Mammary epithelial cell (primary cell): ENCODE measurements at regions not wholly inside any gene's neighbourhood (a gene's known extent, or its start where the extent isn't known, plus 50 kb on each side); places are given as distances from the start of the nearest gene placed in this dataset.

Experiments
- CTCF ChIP-seq, 2 donors: IDR thresholded peaks in 1 of 2; conservative IDR thresholded peaks in 1 of 2; 2 replicates each; pipeline ENCODE4 v1.5.1; 2011 to 2012; ENCODE audit warnings: inconsistent platforms in 2 of 2, low read length in 2 of 2, mild to moderate bottlenecking in 2 of 2, control low read depth in 1 of 2, low read depth in 1 of 2; ENCODE audit not compliant: insufficient read depth in 1 of 2; ENCODE audit errors: extremely low read depth in 1 of 2
- EZH2 ChIP-seq: IDR thresholded peaks from 2 replicates; pipeline ENCODE4 v1.6.1; 2012; ENCODE audit warnings: low read length, inconsistent platforms, borderline replicate concordance

DNA sequence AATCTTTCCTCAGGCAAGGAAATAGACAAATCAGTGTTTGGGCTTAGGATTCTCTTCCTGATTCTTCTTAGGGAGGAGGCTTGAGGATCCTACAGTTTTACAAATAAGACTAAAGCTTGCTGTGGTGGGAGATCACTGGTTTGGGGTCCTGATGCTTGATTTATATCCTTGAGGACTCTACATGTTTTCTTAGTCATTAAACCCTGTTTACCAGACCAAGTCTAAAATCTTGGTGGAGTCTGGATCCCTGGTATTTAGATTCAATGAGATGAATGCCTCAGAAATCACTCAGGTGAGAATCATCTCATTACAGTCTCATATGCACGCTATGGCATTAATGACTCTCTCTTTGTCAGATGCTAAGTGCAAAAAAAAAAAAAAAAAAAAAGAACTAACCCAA, 304.3 kb upstream of the SALL1 start:
- TF ChIP-seq CTCF (conservative IDR thresholded peaks at IDR 0.05 in 1 of 2, IDR thresholded peaks at IDR 0.05 in 1 of 2; ENCODE audit: extremely low read depth in 1 of 2, insufficient read depth in 1 of 2, low read depth in 1 of 2, low read length in 2 of 2): no peak
- TF ChIP-seq EZH2: no peak
